NB4 (cell line): ENCODE measurements at regions not wholly inside any gene's neighbourhood (a gene's known extent, or its start where the extent isn't known, plus 50 kb on each side); places are given as distances from the start of the nearest gene placed in this dataset.

ENCODE experiments used
- DNase-seq: peaks from one replicate; pipeline ENCODE4 v3.0.0; 2010; ENCODE audit warnings: low read depth
- H3K4me3 ChIP-seq: one replicate; pipeline ENCODE4 v1.5.1; 2011; ENCODE audit warnings: mild to moderate bottlenecking, low read depth, low read length, moderate library complexity
- MAX ChIP-seq: IDR thresholded peaks from 2 replicates; pipeline ENCODE4 v1.6.1; 2011; ENCODE audit warnings: low read depth, low read length
- MYC ChIP-seq: IDR thresholded peaks from 2 replicates; pipeline ENCODE4 v1.6.1; 2011; ENCODE audit warnings: low read depth, low read length
- POLR2A ChIP-seq: IDR thresholded peaks from 2 replicates; pipeline ENCODE4 v1.6.1; 2011; ENCODE audit warnings: mild to moderate bottlenecking; ENCODE audit not compliant: insufficient read length; ENCODE audit errors: extremely low read depth
- TF ChIP-seq, protein P1 (sequence below): IDR thresholded peaks from one replicate; pipeline ENCODE4 v1.5.1; 2012; ENCODE audit warnings: low read depth, low read length

GRCh38 chr2:81299841-81300240 is 995.3 kb upstream of the LRRTM1 start:
- H3K4me3 ChIP-seq: no peak overlapping the region
- no peak for DNase-seq
- TF ChIP-seq POLR2A (no peak), MYC (no peak), MAX (no peak)
- TF ChIP-seq, protein P1, sequence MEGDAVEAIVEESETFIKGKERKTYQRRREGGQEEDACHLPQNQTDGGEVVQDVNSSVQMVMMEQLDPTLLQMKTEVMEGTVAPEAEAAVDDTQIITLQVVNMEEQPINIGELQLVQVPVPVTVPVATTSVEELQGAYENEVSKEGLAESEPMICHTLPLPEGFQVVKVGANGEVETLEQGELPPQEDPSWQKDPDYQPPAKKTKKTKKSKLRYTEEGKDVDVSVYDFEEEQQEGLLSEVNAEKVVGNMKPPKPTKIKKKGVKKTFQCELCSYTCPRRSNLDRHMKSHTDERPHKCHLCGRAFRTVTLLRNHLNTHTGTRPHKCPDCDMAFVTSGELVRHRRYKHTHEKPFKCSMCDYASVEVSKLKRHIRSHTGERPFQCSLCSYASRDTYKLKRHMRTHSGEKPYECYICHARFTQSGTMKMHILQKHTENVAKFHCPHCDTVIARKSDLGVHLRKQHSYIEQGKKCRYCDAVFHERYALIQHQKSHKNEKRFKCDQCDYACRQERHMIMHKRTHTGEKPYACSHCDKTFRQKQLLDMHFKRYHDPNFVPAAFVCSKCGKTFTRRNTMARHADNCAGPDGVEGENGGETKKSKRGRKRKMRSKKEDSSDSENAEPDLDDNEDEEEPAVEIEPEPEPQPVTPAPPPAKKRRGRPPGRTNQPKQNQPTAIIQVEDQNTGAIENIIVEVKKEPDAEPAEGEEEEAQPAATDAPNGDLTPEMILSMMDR: no peak

DNA sequence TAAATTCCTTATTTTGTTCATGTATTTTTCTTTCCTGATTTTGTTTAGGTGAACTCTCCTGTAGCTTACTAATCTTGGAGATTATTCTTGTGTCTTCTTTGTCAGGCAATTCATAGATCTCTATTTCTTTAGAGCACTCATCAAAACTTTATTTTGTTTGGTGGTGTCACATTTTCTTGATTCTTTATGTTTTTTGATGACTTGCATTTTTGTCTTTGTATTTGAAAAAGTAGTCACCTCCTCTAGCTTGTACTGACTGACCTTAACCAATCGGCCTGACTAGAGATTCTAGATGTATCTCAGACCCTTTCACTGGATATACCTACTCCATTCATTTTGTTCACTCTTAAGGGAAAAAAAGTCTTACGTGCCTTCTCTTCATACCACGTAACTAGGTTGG is 986.3 kb upstream of the LRRTM1 start:
- no peak for TF ChIP-seq MYC
- TF ChIP-seq, protein P1: no peak
- TF ChIP-seq MAX: no peak
- no peak for TF ChIP-seq POLR2A
- DNase-seq: no peak
- H3K4me3 ChIP-seq: no peak overlapping the region

DNA sequence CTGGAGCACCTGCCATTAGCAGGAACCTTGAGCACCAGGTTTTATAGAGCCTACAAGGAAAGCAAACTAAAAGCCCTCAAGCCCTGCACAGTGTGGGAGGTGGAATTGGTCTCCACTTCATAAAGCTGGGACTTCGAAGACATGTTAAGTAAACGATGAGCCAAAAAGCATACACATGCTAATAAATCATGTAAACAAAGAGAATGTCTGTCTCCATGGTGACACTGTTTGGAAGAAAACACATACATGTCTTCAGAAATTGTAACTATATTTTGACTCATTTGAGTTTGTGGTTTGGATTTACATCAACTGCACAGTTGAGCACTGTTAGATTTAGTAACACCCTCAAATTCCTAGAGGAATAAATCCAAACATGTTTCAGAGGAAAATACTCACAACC is 978.5 kb upstream of the LRRTM1 start:
- TF ChIP-seq POLR2A (no peak), MYC (no peak), MAX (no peak)
- TF ChIP-seq, protein P1: no peak
- H3K4me3 ChIP-seq: no peak overlapping the region
- DNase-seq: no peak

GRCh38 chr2:81282151-81282769 is 977.7 kb upstream of the LRRTM1 start:
- no peak for DNase-seq
- H3K4me3 ChIP-seq: no peak overlapping the region
- TF ChIP-seq MAX: no peak
- TF ChIP-seq MYC: no peak
- no peak for TF ChIP-seq POLR2A
- TF ChIP-seq, protein P1: no peak

DNA sequence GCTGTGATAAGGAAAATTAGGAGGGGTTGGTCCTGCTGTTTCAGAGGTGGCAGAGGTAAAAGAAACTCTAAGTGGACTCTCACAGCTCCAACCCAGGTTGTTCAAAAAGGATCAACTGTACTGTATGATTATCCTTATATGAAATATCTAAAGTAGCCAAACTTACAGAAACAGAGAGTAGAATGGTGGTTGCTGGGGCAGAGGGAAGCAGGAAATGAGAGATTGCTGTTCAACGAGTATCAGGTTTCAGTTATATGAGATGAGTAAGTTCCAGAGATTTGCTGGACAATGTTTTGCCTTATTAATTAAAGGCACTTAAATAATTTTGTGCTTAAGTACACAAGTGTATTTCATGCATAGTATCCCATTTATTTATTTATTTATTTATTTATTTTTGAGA is 972.0 kb upstream of the LRRTM1 start:
- TF ChIP-seq, protein P1: no peak
- no peak for TF ChIP-seq MYC
- TF ChIP-seq POLR2A: no peak
- TF ChIP-seq MAX: no peak
- no peak for DNase-seq
- no peak overlapping the region for H3K4me3 ChIP-seq

DNA sequence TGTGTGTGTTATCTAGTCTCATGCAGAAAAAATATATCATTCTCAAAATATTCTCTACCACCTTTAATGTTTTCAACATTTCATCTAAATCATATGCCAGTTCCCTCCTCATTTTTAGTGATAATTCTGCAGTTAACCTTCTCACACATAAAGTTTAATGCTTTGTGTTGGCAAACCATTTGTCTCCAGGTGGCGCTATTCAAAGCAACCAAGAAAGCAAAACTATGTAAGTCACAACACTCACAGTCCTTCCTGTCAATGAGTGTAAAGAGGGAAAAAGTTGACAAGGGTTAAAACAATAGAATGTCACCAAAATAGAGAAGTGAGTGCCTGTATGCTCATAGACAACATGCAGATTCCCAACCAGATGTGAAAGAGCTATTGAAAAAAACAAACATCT is 961.6 kb upstream of the LRRTM1 start:
- TF ChIP-seq POLR2A: no peak
- TF ChIP-seq MYC: no peak
- TF ChIP-seq, protein P1: peak; percentile 55
- no peak overlapping the region for H3K4me3 ChIP-seq
- peak; percentile 47 for DNase-seq
